ENCODE measurements at regions not wholly inside any gene's neighbourhood (a gene's known extent, or its start where the extent isn't known, plus 50 kb on each side); places are given as distances from the start of the nearest gene placed in this dataset.

DNA sequence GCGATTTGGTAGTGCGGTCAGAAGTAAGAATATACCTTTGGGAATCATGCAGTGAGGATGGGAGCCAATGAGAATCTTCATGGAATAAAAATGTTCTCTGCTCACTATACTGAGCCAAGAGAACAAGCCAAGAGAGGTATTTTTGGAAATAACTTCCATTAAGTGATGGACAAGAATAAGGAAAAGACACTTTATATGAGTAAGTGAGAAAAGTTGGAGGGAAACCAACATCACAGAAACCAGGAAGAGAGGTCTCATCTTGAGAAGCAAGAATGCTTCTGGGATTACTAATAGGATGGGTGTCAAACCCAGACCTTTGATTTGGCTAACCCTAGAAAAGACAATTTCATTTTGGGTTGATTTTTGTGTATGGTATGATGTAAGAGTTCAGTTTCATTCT lies 181.2 kb upstream of the JAG1 start (continued):
- TF ChIP-seq MED13 (CRISPR knock-in tag; IDR thresholded peaks at IDR 0.05) (no peak), PHF8 (CRISPR knock-in tag; IDR thresholded peaks at IDR 0.05) (no peak), TMF1 (CRISPR knock-in tag; IDR thresholded peaks at IDR 0.05; ENCODE audit: low read depth) (no peak), NCOA5 (CRISPR knock-in tag; IDR thresholded peaks at IDR 0.05) (no peak), SNAPC4 (CRISPR knock-in tag; IDR thresholded peaks at IDR 0.05) (no peak), NFKBIZ (CRISPR knock-in tag; IDR thresholded peaks at IDR 0.05) (no peak), IRX3 (CRISPR knock-in tag; IDR thresholded peaks at IDR 0.05; ENCODE audit: borderline replicate concordance, low read depth) (no peak), TEF (CRISPR knock-in tag; IDR thresholded peaks at IDR 0.05) (no peak), ZBTB8A (CRISPR knock-in tag; IDR thresholded peaks at IDR 0.05; ENCODE audit: borderline replicate concordance, low read depth) (no peak), ZNF543 (CRISPR knock-in tag; IDR thresholded peaks at IDR 0.05) (no peak), MTF1 (CRISPR knock-in tag; IDR thresholded peaks at IDR 0.05) (no peak)
